ENCODE measurements at regions not wholly inside any gene's neighbourhood (a gene's known extent, or its start where the extent isn't known, plus 50 kb on each side); places are given as distances from the start of the nearest gene placed in this dataset.

- no peak for DNase-seq (ENCODE audit: low spot score)
These were observed 50.4 kb downstream of the ZBTB38 start for GRCh38 chr3:141418751-141419150.

- DNase-seq (ENCODE audit: low spot score), result no peak
These were observed 51.6 kb downstream of the ZBTB38 start for GRCh38 chr3:141419946-141420345.

GRCh38 chr3:141421186-141421585 is 52.9 kb downstream of the ZBTB38 start:
- no peak for DNase-seq (ENCODE audit: low spot score)

- DNase-seq (ENCODE audit: low spot score), result no peak
These were observed 53.5 kb downstream of the ZBTB38 start for GRCh38 chr3:141421639-141422319.

- no peak for DNase-seq (ENCODE audit: low spot score)
These were observed 54.8 kb downstream of the ZBTB38 start for GRCh38 chr3:141422961-141423582.

GRCh38 chr3:141425523-141426233 is 57.4 kb downstream of the ZBTB38 start:
- no peak for DNase-seq (ENCODE audit: low spot score)

GRCh38 chr3:141426404-141427034 is 58.2 kb downstream of the ZBTB38 start:
- peak; percentile 50 for DNase-seq (ENCODE audit: low spot score)

GRCh38 chr3:141427764-141428163 is 59.1 kb upstream of the RASA2 start:
- DNase-seq (ENCODE audit: low spot score), result no peak

- DNase-seq (ENCODE audit: low spot score), result no peak
These were observed 57.3 kb upstream of the RASA2 start for GRCh38 chr3:141429371-141430035.

GRCh38 chr3:141430316-141430715 is 56.5 kb upstream of the RASA2 start:
- no peak for DNase-seq (ENCODE audit: low spot score)

GRCh38 chr3:141431411-141432378 is 55.1 kb upstream of the RASA2 start:
- peak; percentile 95 for DNase-seq (ENCODE audit: low spot score)

GRCh38 chr3:141432904-141433303 is 53.9 kb upstream of the RASA2 start:
- DNase-seq (ENCODE audit: low spot score), result no peak

GRCh38 chr3:141434255-141434654 is 52.6 kb upstream of the RASA2 start:
- no peak for DNase-seq (ENCODE audit: low spot score)

- no peak for DNase-seq (ENCODE audit: low spot score)
These were observed 50.6 kb upstream of the RASA2 start for GRCh38 chr3:141436180-141436579.

Data from COLO829 (cell line).